Testis (tissue), 2 donors: ENCODE measurements at regions not wholly inside any gene's neighbourhood (a gene's known extent, or its start where the extent isn't known, plus 50 kb on each side); places are given as distances from the start of the nearest gene placed in this dataset.

Source experiments
- POLR2A ChIP-seq: fragments of 450-650 bp; IDR thresholded peaks from one replicate; pipeline ENCODE4 v1.6.1; 2017; ENCODE audit warnings: antibody characterized with exemption, mild to moderate bottlenecking, moderate library complexity
- TF ChIP-seq, protein P1 (sequence below), 3 experiments: fragments of 450-650 bp in 2 of 3; fragments of 200-600 bp in 1 of 3; sonication (generic) in 1 of 3; IDR thresholded peaks; one replicate each; pipeline ENCODE4 v1.5.1; 2016 to 2019; ENCODE audit warnings: antibody characterized with exemption in 3 of 3, mild to moderate bottlenecking in 2 of 3, moderate library complexity in 1 of 3

DNA sequence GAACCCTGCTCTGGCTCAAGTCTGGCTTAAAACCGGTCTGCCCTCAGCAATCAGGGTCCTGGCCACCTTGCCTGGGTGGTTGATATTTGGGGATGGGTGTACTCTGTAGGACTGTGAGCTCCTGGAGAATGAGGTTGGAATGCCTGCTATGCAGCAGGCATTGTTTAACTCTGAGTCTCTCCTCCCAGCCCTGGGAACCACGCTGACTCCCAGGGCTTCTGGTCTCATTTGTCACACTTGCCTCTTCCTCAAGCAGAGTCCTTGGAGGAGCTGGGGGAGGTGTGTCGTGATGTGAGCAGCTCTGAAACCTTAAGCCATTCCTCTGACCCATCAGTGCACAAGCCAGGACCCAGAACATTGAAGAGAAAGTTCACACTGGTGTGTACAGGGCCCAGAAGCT, 340.1 kb downstream of the MN1 start:
- TF ChIP-seq, protein P1, sequence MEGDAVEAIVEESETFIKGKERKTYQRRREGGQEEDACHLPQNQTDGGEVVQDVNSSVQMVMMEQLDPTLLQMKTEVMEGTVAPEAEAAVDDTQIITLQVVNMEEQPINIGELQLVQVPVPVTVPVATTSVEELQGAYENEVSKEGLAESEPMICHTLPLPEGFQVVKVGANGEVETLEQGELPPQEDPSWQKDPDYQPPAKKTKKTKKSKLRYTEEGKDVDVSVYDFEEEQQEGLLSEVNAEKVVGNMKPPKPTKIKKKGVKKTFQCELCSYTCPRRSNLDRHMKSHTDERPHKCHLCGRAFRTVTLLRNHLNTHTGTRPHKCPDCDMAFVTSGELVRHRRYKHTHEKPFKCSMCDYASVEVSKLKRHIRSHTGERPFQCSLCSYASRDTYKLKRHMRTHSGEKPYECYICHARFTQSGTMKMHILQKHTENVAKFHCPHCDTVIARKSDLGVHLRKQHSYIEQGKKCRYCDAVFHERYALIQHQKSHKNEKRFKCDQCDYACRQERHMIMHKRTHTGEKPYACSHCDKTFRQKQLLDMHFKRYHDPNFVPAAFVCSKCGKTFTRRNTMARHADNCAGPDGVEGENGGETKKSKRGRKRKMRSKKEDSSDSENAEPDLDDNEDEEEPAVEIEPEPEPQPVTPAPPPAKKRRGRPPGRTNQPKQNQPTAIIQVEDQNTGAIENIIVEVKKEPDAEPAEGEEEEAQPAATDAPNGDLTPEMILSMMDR (IDR thresholded peaks at IDR 0.05), result no peak
- TF ChIP-seq POLR2A, result no peak
